Left ventricle myocardium superior (tissue), 1 donor: ENCODE measurements at regions not wholly inside any gene's neighbourhood (a gene's known extent, or its start where the extent isn't known, plus 50 kb on each side); places are given as distances from the start of the nearest gene placed in this dataset.

Experiments used
- ATAC-seq: fragments of 200-7000 bp; cut with Tn5 transposase; one replicate; pipeline ENCODE4 v1.9.1; 2020; ENCODE audit warnings: mild to moderate bottlenecking, moderate library complexity
- DNase-seq: peaks from one replicate; pipeline ENCODE4 v3.0.0-alpha.2; 2020
- intact Hi-C: fragments of 100-400 bp; cut with micrococcal nuclease; formaldehyde crosslinking; loops from one replicate; pipeline ENCODE4 v1.11.0; 2022
- donor health status: DM: no; HTN: yes; CAD: no; lungs with severe emphysema.

DNA sequence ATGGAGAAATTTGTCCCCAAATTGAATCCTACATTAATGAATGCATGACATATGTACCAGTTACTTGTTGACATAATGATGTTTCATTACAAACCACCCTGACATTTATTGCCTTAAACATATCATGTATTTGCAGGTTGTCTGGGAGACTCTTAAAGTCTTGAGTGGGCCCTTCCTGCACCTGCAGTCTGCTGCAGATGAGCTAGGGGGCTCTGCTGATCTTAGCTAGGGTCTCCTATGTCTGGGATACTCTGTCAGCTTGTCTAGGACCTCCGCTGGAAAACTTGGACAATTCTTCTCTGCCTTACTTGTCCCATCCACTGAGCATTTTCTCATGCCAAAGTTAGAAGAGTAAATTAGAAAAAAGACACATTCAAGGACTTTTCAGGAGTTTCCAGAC lies 581.6 kb downstream of the HAO1 start:
- intact Hi-C loops, result no loop called here

GRCh38 chr20:7359739-7360138 lies 580.5 kb downstream of the HAO1 start:
- ATAC-seq (no peak), DNase-seq (no peak)
- intact Hi-C loops, result no loop called here

More for the DNA sequence above, 581.6 kb downstream of the HAO1 start:
- no peak for ATAC-seq
- DNase-seq, result no peak

DNA sequence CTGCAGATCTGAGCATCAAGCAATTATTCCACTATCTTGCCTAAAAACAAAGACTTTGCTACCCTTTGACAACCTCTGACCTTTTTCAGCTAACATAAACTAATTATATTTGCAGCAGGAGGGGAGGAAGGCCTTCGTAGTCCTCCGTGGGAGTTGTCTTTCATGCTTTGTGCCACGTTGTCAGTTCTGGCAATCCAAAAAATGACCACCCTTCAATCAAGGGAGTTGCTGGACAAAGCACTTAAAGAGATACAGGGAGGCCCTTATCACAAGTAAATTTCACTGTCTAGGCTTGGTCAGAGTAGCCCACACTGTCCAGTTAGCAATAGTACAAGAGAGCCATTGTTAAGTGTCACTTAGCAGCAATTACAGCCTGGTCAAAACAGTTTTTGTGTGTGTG lies 578.9 kb downstream of the HAO1 start:
- intact Hi-C loops, result no loop called here
- ATAC-seq, result no peak

DNA sequence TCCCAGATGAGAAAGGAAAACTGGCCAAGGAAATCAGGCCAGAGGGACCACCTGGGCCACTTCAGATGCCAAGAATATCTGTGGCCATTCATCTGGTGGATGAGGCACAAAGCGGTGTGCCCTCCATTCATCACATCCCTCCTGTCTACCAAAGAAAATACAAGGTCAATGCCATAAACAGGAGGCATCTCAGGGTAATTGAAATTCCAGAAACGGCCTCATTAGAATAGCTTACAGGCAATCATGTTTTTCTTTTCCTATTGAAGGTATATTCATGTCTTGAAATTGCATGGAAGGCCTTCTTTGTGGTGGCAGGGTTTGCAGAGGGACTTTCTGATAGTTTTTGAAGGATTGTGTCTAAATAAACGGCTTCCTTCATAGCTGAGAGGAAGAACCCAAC lies 578.3 kb downstream of the HAO1 start:
- intact Hi-C loops, result no loop called here
- DNase-seq (no peak), ATAC-seq (no peak)

More for the DNA sequence above, 578.9 kb downstream of the HAO1 start:
- DNase-seq, result no peak

GRCh38 chr20:7362601-7363000 lies 577.7 kb downstream of the HAO1 start:
- intact Hi-C loops, result no loop called here
- DNase-seq (no peak), ATAC-seq (no peak)

- intact Hi-C loops, result no loop called here
Measured at GRCh38 chr20:7366189-7366588, 574.1 kb downstream of the HAO1 start.

GRCh38 chr20:7371518-7372163 lies 568.6 kb downstream of the HAO1 start:
- ATAC-seq (peak; percentile 34), DNase-seq (no peak)
- intact Hi-C loops, result no loop called here

More at GRCh38 chr20:7366189-7366588, 574.1 kb downstream of the HAO1 start:
- DNase-seq (no peak), ATAC-seq (no peak)

DNA sequence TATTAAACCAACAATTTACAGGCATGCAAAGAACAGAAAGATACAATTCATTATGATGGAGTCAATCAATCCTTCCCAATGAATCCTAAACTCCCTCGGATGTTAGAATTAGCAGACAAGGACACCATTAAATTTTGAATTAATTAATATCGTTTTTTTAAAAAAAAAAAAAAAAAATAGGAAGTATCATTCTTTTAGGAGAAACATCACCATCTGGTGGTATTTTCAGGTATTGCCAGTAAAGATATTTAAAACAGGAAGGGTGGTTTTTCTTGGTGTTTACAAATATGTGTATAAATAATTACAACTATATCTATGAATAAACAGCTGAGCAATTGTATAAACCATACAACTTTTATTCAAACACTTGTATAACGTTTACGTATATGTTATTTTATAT lies 564.4 kb downstream of the HAO1 start:
- ATAC-seq, result no peak
- intact Hi-C loops, result no loop called here
- DNase-seq, result no peak

DNA sequence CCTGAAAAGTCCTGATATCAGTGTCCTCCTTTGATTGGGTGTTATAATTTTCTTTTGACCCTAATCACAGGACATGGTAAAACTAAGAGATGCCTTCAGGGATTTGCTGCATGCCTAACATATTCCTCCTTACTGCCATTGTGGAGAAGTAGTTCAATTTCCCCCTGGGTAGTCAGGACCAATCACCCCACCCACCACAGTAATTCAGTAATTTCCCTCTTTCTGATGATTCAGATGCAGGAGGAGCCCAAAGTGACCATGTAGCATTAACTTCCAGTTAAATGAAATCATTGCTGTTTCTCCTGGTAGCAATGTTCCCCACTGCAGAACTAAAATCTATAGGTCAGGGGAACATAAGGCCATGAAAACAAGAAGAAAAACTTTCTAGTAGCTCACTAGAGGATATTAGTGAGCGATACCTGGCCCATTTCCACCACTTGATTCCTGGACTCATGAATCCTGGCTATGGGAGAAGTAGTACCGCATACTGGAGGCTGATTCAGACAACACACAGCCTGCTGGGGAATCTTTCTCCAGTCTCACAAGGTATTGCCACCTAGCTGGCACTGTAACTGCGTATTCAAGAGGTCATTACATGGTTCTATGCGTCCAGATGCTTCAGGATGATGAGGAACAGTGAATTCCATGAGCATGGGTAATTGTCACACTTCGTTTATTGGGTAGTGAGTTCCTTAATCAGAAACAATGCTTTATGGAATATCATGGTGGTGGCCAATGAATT lies 561.2 kb downstream of the HAO1 start:
- intact Hi-C loops, result no loop called here
- DNase-seq, result no peak
- ATAC-seq, result no peak

- DNase-seq, result no peak
- ATAC-seq, result no peak
- intact Hi-C loops, result no loop called here
Measured at GRCh38 chr20:7379621-7380220, 560.5 kb downstream of the HAO1 start.

DNA sequence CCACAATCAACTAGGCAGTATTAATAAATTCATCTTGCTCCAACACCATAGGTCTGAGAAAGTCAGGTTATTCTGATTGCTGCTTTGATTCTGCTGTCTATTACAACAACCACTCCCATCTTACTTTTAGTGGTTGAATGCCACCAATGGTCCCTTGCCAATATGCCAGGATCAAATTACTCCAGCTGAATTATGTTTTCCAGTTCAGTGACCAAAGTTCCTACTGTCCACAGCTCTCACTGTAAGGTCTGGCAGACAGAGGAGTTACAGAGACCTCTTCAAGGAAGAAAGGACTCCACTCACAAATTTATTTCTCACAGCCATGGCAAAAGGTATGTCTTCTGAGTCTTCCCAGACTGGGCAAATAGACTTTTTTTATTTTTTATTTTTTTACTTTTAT lies 557.0 kb downstream of the HAO1 start:
- intact Hi-C loops, result no loop called here
- no peak for DNase-seq
- no peak for ATAC-seq

GRCh38 chr20:7387638-7388193 lies 552.5 kb downstream of the HAO1 start:
- DNase-seq (no peak), ATAC-seq (no peak)
- intact Hi-C loops, result no loop called here

GRCh38 chr20:7389216-7389615 lies 551.0 kb downstream of the HAO1 start:
- ATAC-seq (no peak), DNase-seq (no peak)
- intact Hi-C loops, result no loop called here

DNA sequence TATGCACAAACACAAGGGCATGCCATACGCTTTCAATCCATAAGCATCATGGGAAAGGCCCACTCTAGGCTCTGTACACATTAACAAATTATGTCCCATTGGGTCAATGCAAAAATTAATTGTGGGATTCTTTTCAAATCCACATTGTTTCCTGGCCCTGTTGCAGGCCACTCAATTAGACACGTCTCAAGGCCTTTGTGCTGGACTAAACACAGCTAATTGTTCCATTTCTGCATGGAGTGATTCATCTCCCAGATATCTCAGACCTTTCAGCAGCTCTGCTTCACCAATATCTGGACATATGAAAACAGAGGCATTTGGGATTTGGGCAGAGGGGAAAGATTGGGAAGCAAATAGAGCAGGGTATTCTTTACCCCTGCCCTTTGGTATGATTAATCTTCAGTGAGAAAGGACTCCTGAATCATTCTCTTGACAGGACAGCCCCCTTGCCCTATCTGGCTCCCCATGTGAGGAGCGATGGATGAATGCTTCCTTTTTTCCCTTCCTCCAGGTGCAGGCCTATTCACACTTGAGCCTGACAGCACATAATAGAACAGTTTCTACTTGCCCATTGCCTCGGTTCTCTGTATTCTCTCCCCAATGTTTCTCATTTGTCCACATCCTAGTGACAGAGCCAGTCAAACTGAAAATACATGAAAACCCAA lies 547.6 kb downstream of the HAO1 start:
- ATAC-seq, result no peak

DNA sequence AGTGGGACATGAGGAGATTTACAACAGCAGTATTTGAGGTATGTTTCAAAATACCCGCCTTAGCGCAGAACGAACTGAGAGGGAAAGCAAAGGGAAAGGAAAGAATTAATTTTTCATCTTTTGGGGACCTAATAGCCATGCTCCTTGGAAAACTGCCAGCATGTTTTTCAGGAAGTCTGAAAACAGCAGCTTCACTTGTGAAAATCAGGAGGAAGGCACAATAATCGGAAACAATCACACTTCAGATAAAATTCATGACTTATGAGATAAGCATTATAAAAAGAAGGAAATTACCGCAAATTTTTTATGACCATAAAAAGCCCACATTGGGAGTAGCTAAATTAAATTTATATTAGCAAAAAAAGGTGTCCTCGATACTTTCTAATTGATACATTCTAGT lies 541.1 kb downstream of the HAO1 start:
- ATAC-seq (no peak), DNase-seq (no peak)
- intact Hi-C loops, result no loop called here

More for the DNA sequence above, 547.6 kb downstream of the HAO1 start:
- no peak for DNase-seq
- intact Hi-C loops, result no loop called here

DNA sequence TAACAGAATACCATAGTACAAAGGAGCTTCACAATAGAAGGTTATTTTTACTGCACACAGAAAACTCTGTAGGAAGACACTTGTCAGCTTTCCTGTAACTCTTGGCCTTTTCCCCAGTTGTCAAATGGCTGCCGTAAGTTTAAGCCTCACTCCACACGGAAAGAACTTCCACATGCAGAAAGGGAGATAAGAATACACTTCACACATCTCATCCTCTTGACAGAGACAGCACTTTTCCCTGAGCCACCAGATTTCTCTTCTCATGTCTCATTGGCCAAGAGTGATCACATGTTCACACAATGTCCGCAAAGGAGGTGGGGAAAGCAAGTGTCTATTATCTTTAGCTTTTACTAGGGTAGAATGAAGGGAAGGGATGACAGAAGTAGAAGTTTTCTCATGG lies 540.7 kb downstream of the HAO1 start:
- intact Hi-C loops, result no loop called here
- DNase-seq (no peak), ATAC-seq (no peak)

DNA sequence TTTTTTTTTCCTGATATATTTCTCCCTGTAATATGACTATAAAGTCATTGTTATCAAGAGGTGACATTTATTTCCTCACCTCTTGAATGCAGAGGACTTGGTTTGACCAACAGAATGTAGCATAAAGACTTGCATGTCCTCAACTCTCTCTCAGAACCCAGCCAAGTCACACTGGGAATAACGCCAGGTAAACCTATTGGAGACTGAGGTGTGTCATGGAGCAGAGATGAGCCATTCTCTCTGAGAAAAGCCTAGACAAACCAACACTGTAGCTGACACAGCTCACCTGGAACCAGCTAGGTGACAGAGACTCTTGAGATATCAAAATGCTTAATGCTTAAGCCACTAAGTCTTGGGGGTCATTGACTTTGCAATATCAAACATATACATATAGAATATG lies 533.6 kb downstream of the HAO1 start:
- DNase-seq (no peak), ATAC-seq (no peak)
- intact Hi-C loops, result no loop called here

DNA sequence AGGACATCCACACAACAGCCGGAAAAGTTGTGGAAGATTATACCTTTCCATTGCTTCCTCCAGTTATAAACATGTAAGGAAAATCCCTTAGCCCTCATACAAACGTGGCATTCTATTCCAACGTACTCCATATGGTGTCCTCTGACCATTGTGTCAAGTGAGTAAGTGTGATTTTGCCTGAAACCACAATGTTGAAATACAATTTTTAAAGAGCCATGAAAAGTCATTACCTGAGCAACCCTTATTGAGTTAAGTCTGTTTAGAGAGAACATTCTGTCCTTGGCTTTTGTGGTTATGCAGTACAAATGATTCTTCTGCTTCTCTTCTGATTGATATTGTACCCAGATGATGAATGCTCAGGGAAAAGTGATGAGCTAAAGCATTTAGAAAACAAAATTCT lies 530.1 kb downstream of the HAO1 start:
- intact Hi-C loops, result no loop called here
- ATAC-seq (no peak), DNase-seq (no peak)

DNA sequence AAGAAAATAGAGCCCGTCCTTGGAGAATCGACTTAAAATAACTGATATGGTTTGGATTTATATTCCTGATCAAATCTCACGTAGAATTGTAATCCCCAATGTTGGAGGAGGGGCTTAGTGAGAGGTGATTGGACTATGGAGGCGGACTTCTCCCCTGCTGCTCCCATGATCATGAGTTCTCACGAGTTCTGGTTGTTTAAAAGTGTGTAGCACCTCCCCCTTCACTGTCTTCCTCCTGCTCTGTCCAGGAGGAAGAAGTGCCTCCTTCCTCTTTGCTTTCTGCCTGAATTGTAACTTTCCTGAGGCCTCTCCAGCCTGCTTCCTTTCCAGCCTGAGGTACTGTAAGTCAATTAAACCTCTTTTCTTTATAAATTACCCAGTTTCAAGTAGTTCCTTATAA lies 529.2 kb downstream of the HAO1 start:
- DNase-seq (no peak), ATAC-seq (no peak)
- intact Hi-C loops, result no loop called here

- DNase-seq (no peak), ATAC-seq (no peak)
- intact Hi-C loops, result no loop called here
Measured at GRCh38 chr20:7415427-7415826, 524.8 kb downstream of the HAO1 start.
